Upper lobe of left lung (tissue), 4 donors: ENCODE measurements at regions not wholly inside any gene's neighbourhood (a gene's known extent, or its start where the extent isn't known, plus 50 kb on each side); places are given as distances from the start of the nearest gene placed in this dataset.

Experiments used
- CTCF ChIP-seq, 6 experiments: fragments of 450-650 bp in 4 of 6; fragments of 200-600 bp in 2 of 6; sonication (generic) in 2 of 6; IDR thresholded peaks; one replicate each; pipeline ENCODE4 v1.5.1; 2016 to 2019; ENCODE audit warnings: antibody characterized with exemption in 6 of 6
- EP300 ChIP-seq, 4 donors: sonication (generic); formaldehyde crosslinking; IDR thresholded peaks; one replicate each; pipeline ENCODE4 v1.5.1; 2017; ENCODE audit warnings: antibody characterized with exemption in 4 of 4, control low read depth in 2 of 4
- POLR2A ChIP-seq, 4 donors: fragments of 450-650 bp; IDR thresholded peaks; one replicate each; pipeline ENCODE4 v1.5.1; 2016 to 2017; ENCODE audit warnings: antibody characterized with exemption in 4 of 4, mild to moderate bottlenecking in 2 of 4
- POLR2AphosphoS5 ChIP-seq, 2 donors: sonication (generic); formaldehyde crosslinking; IDR thresholded peaks; one replicate each; pipeline ENCODE4 v1.5.1; 2017; ENCODE audit warnings: antibody characterized with exemption in 2 of 2

GRCh38 chr10:125216309-125216708 is 55.9 kb upstream of the CTBP2 start:
- TF ChIP-seq POLR2A (IDR thresholded peaks at IDR 0.05) (no peak), CTCF (IDR thresholded peaks at IDR 0.05) (no peak), EP300 (IDR thresholded peaks at IDR 0.05) (no peak), POLR2AphosphoS5 (IDR thresholded peaks at IDR 0.05) (no peak)
